ENCODE measurements at regions not wholly inside any gene's neighbourhood (a gene's known extent, or its start where the extent isn't known, plus 50 kb on each side); places are given as distances from the start of the nearest gene placed in this dataset.

DNA sequence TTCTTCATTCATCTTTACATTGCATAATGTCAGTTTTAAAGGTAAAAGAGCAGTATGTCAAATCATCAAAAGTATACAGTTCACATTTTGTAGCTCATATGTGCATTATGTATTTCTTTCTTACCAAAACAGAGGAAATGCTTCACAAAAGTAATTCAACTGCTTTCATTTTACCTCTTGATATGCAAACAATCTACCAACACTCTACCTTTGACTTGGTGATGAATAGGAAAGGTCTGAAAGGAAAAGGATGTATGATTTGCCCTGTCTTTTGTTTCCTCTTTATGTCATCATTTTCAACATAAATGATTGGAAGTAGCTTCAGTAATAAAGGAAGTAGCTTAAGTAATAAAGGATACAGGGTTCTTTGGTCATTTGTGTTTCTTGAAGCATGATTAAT is 846.7 kb downstream of the NXPH1 start:
- TF ChIP-seq, protein P1, sequence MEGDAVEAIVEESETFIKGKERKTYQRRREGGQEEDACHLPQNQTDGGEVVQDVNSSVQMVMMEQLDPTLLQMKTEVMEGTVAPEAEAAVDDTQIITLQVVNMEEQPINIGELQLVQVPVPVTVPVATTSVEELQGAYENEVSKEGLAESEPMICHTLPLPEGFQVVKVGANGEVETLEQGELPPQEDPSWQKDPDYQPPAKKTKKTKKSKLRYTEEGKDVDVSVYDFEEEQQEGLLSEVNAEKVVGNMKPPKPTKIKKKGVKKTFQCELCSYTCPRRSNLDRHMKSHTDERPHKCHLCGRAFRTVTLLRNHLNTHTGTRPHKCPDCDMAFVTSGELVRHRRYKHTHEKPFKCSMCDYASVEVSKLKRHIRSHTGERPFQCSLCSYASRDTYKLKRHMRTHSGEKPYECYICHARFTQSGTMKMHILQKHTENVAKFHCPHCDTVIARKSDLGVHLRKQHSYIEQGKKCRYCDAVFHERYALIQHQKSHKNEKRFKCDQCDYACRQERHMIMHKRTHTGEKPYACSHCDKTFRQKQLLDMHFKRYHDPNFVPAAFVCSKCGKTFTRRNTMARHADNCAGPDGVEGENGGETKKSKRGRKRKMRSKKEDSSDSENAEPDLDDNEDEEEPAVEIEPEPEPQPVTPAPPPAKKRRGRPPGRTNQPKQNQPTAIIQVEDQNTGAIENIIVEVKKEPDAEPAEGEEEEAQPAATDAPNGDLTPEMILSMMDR (conservative IDR thresholded peaks at IDR 0.05; ENCODE audit: low read depth, low read length): no peak
- TF ChIP-seq, protein P2, sequence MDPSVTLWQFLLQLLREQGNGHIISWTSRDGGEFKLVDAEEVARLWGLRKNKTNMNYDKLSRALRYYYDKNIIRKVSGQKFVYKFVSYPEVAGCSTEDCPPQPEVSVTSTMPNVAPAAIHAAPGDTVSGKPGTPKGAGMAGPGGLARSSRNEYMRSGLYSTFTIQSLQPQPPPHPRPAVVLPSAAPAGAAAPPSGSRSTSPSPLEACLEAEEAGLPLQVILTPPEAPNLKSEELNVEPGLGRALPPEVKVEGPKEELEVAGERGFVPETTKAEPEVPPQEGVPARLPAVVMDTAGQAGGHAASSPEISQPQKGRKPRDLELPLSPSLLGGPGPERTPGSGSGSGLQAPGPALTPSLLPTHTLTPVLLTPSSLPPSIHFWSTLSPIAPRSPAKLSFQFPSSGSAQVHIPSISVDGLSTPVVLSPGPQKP (IDR thresholded peaks at IDR 0.05; ENCODE audit: borderline replicate concordance, low read depth, low read length): no peak
- TF ChIP-seq POLR2A (IDR thresholded peaks at IDR 0.05; ENCODE audit: low read depth, low read length) (no peak), MAZ (IDR thresholded peaks at IDR 0.05; ENCODE audit: borderline replicate concordance, low read depth, low read length) (no peak), MXI1 (IDR thresholded peaks at IDR 0.05; ENCODE audit: borderline replicate concordance, low read depth, low read length) (no peak), SMC3 (IDR thresholded peaks at IDR 0.05; ENCODE audit: low read depth, low read length) (no peak), MAFK (IDR thresholded peaks at IDR 0.05; ENCODE audit: low read depth, low read length) (no peak), CHD1 (IDR thresholded peaks at IDR 0.05; ENCODE audit: low read depth, low read length) (no peak), FOS (IDR thresholded peaks at IDR 0.05; ENCODE audit: low read depth, low read length) (no peak), RAD21 (IDR thresholded peaks at IDR 0.05; ENCODE audit: low read length) (no peak)
- TF ChIP-seq, protein P3, sequence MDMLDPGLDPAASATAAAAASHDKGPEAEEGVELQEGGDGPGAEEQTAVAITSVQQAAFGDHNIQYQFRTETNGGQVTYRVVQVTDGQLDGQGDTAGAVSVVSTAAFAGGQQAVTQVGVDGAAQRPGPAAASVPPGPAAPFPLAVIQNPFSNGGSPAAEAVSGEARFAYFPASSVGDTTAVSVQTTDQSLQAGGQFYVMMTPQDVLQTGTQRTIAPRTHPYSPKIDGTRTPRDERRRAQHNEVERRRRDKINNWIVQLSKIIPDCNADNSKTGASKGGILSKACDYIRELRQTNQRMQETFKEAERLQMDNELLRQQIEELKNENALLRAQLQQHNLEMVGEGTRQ (IDR thresholded peaks at IDR 0.05; ENCODE audit: low read depth, low read length): no peak

All from IMR-90 (cell line).